ENCODE measurements at regions not wholly inside any gene's neighbourhood (a gene's known extent, or its start where the extent isn't known, plus 50 kb on each side); places are given as distances from the start of the nearest gene placed in this dataset.
"Not testable (repeated sequence)": the region's sequence is repeated elsewhere in the genome, so short reads cannot be mapped to it uniquely, and the experiment has no call there.

- DNase-seq (ENCODE audit: low spot score), result not testable (repeated sequence)
Measured at GRCh38 chr13:18322821-18323220, 858.8 kb downstream of the TUBA3C start.

DNA sequence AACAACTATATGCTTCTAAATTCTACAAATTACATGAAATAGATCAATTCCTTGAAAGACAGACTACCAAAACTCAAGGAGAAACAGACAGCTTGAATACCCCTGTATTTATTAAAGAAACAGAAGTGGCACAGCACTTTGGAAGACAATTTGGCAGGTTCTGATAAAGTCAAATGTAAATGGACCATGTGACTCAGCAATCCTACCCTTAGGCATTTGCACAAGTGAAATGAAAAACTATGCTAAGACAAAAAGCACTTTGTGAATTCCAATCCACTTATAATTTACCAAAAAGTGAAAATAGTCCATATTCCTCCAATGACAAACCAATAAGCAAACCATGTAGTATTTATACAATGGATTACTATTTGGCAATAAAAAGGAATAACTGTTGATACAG lies 862.0 kb downstream of the TUBA3C start:
- not testable (repeated sequence) for DNase-seq (ENCODE audit: low spot score)

DNA sequence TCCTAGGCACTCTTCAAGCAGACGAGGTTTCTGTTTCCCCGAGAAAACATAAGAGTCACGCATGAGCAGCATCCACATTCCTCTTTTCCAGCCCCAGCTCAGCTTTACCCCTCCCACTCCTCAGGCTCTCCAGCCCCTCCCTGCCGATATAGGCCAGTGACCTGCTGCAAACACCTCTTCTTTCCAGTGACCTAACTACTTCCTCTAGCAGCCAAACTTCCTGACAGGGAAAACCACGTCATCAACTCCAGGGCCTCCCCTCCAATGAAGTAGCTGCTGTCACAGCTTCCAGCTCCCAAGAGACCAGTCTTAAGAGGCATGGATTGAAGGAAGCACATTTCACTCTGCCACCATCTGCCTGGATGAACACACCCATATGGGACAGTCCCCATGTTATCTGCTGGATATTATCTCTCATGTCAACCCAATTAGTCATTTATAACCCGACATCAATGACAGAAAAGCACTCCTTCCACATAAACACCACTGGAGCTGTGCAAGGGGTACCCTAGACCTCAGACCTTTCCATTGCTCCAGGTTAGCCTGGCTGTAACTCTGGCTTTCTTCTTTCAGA lies 878.3 kb downstream of the TUBA3C start:
- DNase-seq (ENCODE audit: low spot score), result not testable (repeated sequence)

GRCh38 chr13:18300968-18301367 lies 880.7 kb downstream of the TUBA3C start:
- DNase-seq (ENCODE audit: low spot score), result not testable (repeated sequence)

- not testable (repeated sequence) for DNase-seq (ENCODE audit: low spot score)
Measured at GRCh38 chr13:18297359-18297758, 884.3 kb downstream of the TUBA3C start.

DNA sequence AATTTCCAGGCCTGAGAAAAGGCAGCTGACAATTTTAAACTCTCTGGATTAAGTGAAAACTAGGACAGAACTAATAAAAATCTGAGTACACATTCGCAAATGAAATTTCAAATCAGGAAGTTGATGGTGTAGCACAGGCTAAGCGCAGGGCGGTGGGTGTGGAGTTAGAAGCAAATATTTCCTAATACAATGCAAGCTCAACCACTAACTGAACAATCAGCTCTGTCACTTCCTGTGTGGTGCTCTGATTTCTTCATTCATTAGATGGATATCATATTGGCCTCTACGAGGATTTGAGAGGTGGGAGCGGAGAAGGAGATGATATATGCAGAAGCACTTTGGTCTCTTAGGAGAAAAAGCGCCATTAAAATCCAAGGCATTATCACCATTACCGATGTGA lies 885.0 kb downstream of the TUBA3C start:
- not testable (repeated sequence) for DNase-seq (ENCODE audit: low spot score)

DNA sequence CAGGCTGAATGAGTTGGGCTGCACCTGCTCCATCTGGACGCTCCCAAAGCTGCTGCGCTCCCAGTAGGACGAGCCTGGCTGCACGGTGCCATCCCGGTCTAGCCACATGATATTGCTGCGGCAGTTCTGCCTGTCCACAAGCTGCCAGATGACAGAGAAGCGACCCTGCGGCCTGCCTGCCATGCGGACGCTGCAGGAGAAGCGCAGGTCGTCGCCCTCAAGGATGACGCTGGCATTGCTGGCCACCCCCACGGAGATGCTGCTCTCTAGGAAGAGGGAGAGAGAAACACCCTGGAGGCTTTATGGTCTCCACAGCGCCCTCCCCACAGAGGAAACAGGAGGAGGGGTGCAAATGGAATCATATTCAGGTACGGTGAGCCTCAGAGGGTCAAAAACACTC lies 887.3 kb downstream of the TUBA3C start:
- not testable (repeated sequence) for DNase-seq (ENCODE audit: low spot score)

DNA sequence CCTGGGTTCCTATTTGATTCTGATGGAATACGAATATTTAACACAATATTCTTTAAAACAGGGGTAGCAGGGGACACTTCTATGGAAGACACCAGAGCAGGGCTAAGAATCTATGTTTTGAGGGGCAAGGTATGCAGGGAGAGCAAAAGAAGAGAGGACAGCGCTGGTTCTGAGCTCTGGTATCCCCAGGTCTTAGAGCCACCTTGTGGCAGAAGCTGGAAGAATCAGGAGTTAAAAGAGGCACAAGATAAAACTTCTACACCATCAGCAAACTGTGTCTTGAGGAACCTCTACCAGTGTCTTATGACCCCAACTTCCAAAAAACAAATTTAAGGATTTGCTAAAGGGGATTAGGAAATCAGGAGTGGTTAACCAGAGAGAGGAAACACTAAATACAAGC lies 894.8 kb downstream of the TUBA3C start:
- DNase-seq (ENCODE audit: low spot score), result not testable (repeated sequence)

GRCh38 chr13:18285663-18286062 lies 896.0 kb downstream of the TUBA3C start:
- DNase-seq (ENCODE audit: low spot score), result not testable (repeated sequence)

GRCh38 chr13:18284040-18284439 lies 897.6 kb downstream of the TUBA3C start:
- not testable (repeated sequence) for DNase-seq (ENCODE audit: low spot score)

GRCh38 chr13:18281829-18282597 lies 899.6 kb downstream of the TUBA3C start:
- not testable (repeated sequence) for DNase-seq (ENCODE audit: low spot score)

- DNase-seq (ENCODE audit: low spot score), result peak; percentile 63
Measured at GRCh38 chr13:18280904-18281828, 900.5 kb downstream of the TUBA3C start.

DNA sequence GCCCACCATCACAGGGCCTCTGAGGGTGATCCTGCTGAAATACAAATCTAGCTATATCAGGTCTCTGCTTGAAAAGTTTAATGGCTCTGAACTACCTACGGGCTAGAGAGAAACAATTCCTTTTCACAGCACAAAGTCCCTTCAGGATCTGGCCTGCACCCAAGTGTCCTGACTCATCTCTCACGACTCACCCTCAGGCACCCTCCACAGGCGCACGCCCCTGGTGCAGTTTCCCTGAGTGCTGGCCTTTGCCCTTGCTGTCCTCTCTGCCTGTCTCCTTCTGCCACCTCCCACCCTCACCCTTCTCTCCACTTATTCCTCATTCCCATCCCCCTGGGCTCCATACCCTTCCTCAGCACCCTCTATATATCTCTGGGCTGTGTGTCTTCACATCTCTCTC lies 901.7 kb downstream of the TUBA3C start:
- DNase-seq (ENCODE audit: low spot score), result peak; percentile 8

DNA sequence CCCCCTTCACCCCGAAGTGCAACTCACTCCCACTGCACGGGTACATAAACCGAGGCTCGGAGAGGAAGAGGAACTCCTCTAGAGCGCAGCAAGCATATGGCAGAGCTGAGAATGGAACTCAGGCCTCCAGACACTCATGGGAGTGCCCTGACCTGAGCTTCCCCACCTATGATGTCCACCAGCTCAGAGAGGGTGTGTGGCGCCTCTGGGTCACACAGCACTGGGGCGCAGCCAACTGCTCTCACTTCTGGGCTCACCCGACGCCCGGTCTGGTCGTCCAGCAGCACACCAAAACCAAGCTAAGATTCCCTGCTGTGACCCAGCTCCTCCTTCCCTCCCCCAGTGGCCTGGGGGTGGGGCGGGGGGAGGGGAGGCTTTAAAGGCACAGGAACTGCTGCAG lies 904.3 kb downstream of the TUBA3C start:
- DNase-seq (ENCODE audit: low spot score), result not testable (repeated sequence)

GRCh38 chr13:18276280-18276679 lies 905.3 kb downstream of the TUBA3C start:
- peak; percentile 25 for DNase-seq (ENCODE audit: low spot score)

DNA sequence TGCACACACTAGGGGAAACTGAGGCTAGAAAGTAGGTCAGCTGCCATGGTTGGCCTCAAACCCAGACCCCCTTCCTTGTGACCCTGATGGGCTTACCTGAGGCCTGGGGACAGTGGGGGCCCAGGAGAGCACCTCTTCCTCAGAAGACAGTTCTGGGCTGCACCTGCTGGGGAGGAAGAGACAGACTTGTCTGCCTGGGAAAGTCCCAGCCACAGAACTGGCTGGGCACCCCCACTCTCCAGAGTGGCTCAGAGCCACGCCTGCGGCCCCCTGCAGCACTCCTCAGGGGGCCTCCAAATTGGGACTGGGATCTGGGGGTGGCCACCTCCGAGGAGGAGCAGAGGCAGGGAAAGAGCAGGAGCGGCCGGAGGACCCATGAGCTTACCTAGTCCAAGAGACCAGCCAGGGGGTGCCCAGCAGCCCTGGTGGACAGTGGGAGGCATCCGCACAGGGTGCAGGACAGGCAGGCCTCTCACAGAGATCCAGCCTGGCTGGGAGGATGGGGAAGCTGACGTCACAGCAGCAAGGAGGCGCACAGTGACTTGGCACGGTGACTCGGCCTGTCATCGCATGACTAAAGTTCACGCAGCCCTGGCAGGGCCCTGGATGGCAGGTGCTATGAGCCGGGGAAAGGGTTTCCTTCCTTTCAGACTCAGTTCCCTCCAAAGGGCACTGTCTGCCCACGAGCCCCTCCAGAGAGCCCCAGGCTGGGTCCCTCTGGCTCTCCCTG lies 907.7 kb downstream of the TUBA3C start:
- not testable (repeated sequence) for DNase-seq (ENCODE audit: low spot score)

- not testable (repeated sequence) for DNase-seq (ENCODE audit: low spot score)
Measured at GRCh38 chr13:18258801-18259419, 922.7 kb downstream of the TUBA3C start.

GRCh38 chr13:18257686-18258085 lies 923.9 kb downstream of the TUBA3C start:
- not testable (repeated sequence) for DNase-seq (ENCODE audit: low spot score)

DNA sequence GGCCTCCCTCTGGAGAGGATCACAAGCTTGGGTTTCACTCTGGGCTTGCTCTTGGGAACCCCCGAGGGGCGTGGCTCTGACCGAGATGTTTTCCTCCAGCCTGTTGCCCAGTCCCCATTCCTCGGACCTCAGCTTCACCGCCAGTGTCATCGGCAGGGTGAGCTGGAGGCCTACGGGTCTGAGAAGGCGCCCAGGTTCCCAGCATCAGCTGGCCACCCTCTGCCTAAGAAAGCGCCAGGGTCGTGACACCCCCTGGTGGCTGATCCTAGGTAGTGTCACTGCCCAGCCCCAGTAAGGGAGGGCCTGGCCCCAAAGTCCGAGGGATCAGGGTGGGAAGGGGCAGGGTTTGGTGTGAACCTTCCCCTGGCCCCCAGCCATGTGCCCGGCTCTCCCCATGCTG lies 928.8 kb downstream of the TUBA3C start:
- not testable (repeated sequence) for DNase-seq (ENCODE audit: low spot score)

- DNase-seq (ENCODE audit: low spot score), result not testable (repeated sequence)
Measured at GRCh38 chr13:18248533-18249240, 932.9 kb downstream of the TUBA3C start.

- DNase-seq (ENCODE audit: low spot score), result not testable (repeated sequence)
Measured at GRCh38 chr13:18240086-18240485, 941.5 kb downstream of the TUBA3C start.
